T-cell (primary cell): ENCODE measurements at regions not wholly inside any gene's neighbourhood (a gene's known extent, or its start where the extent isn't known, plus 50 kb on each side); places are given as distances from the start of the nearest gene placed in this dataset.

ENCODE experiments used
- ATAC-seq, 4 experiments: fragments of 200-7000 bp in 3 of 4; fragments of 150-1000 bp in 1 of 4; cut with Tn5 transposase; replicated peaks in 1 of 4; 1 replicate in 3 of 4; 2 replicates in 1 of 4; pipeline ENCODE4 v1.10.0; 2021; ENCODE audit warnings: moderate library complexity in 3 of 4, mild to moderate bottlenecking in 2 of 4, moderate number of reproducible peaks in 1 of 4
- CTCF ChIA-PET, 2 donors: fragments of 300-600 bp; sonication (Branson Sonifier 250); formaldehyde crosslinking; loops; one replicate each; lab custom pipeline; 2022; ENCODE audit warnings: antibody characterized with exemption in 2 of 2; lab: Charles Lee
- POLR2A ChIA-PET, 2 donors: fragments of 300-600 bp; sonication (Branson Sonifier 250); formaldehyde crosslinking; loops; one replicate each; lab custom pipeline; 2022; ENCODE audit warnings: antibody characterized with exemption in 2 of 2; lab: Charles Lee
- DNase-seq, 35 experiments: peaks; one replicate each; pipeline versions ENCODE4 v3.0.0 to v3.0.0-alpha.2; 2013 to 2023
- H3K27ac ChIP-seq: one replicate; pipeline ENCODE4 v1.5.1; 2013; ENCODE audit warnings: low read length
- H3K27me3 ChIP-seq, 2 experiments: replicated peaks in 1 of 2; 1 replicate in 1 of 2; 2 replicates in 1 of 2; pipeline versions ENCODE4 v1.6.1 to v1.7.0; 2013; ENCODE audit warnings: low read length in 1 of 2, mixed read lengths in 1 of 2; ENCODE audit not compliant: control insufficient read depth in 2 of 2, insufficient read depth in 2 of 2; ENCODE audit errors: extremely low read depth in 1 of 2
- H3K36me3 ChIP-seq, 2 donors: 1 replicate in 1 of 2; 2 replicates in 1 of 2; pipeline versions ENCODE4 v1.6.1 to v1.7.0; 2013; ENCODE audit warnings: low read length in 1 of 2; ENCODE audit not compliant: control insufficient read depth in 2 of 2, insufficient read depth in 1 of 2; ENCODE audit errors: extremely low read depth in 1 of 2
- H3K4me1 ChIP-seq, 2 experiments: 1 replicate in 1 of 2; 2 replicates in 1 of 2; pipeline versions ENCODE4 v1.6.1 to v1.7.0; 2013; ENCODE audit warnings: low read length in 2 of 2, mixed read lengths in 1 of 2; ENCODE audit not compliant: insufficient read depth in 2 of 2, control insufficient read depth in 1 of 2; ENCODE audit errors: extremely low read depth in 1 of 2
- H3K4me3 ChIP-seq, 2 donors: 1 replicate in 1 of 2; 2 replicates in 1 of 2; pipeline versions ENCODE4 v1.5.1 to v1.7.0; 2013; ENCODE audit warnings: mild to moderate bottlenecking in 2 of 2, low read length in 1 of 2, moderate library complexity in 1 of 2; ENCODE audit not compliant: control insufficient read depth in 1 of 2; ENCODE audit errors: extremely low read depth in 1 of 2
- H3K9me3 ChIP-seq: 2 replicates; pipeline ENCODE4 v1.7.0; 2013
- H3K27ac Mint-ChIP-seq, 2 donors: one replicate each; pipeline ENCODE4 v1.8.0; 2020 to 2021; ENCODE audit warnings: mild to moderate bottlenecking in 2 of 2, mixed read lengths in 2 of 2
- H3K27me3 Mint-ChIP-seq, 2 donors: one replicate each; pipeline ENCODE4 v1.8.0; 2021 to 2022; ENCODE audit warnings: mixed read lengths in 2 of 2
- H3K36me3 Mint-ChIP-seq: one replicate; pipeline ENCODE4 v1.8.0; 2021; ENCODE audit warnings: mixed read lengths
- H3K4me1 Mint-ChIP-seq, 3 donors: one replicate each; pipeline ENCODE4 v1.8.0; 2020 to 2022; ENCODE audit warnings: mixed read lengths in 3 of 3, mild to moderate bottlenecking in 1 of 3
- H3K4me3 Mint-ChIP-seq, 3 donors: one replicate each; pipeline ENCODE4 v1.8.0; 2020 to 2022; ENCODE audit warnings: mild to moderate bottlenecking in 3 of 3, mixed read lengths in 3 of 3, moderate library complexity in 3 of 3
- H3K9me3 Mint-ChIP-seq, 3 donors: one replicate each; pipeline ENCODE4 v1.8.0; 2020 to 2022; ENCODE audit warnings: mixed read lengths in 3 of 3
- WGBS: methylation state at CpG from one replicate; pipeline ENCODE4 v1.1.5; 2013; ENCODE audit warnings: missing lambda C conversion rate; ENCODE audit not compliant: insufficient coverage; 5-methylcytosine and 5-hydroxymethylcytosine counted together

DNA sequence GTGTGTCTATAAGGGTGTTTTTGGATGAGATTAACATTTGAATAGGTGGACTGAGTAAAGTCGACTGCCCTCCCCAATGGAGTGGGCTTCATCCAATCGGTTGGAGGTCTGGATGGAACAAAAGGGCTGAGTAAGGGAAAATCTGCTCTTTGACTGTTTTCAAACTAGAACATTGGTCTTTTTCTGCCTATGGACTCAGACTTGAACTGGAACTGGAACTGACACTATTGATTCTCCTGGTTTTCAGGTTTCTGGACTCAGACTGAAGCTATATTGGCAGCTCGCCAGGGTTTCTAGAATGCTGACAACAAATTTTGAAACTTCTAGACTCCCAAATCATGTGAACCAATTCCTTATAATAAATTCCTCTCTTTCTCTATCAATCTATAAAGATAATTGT, 498.9 kb upstream of the EPHA7 start:
- no peaks in the 10 kb centered on the region for H3K4me1 ChIP-seq
- H3K27ac ChIP-seq: no peak overlapping the region
- DNase-seq: no peak
- Mint-ChIP-seq H3K4me1 (no peaks in the 10 kb centered on the region), H3K36me3 (no peaks in the 10 kb centered on the region), H3K4me3 (no peak overlapping the region), H3K9me3 (peaks cover 5 to 15% (median 13%) of the 10 kb centered on the region in 3 donors), H3K27ac (no peak overlapping the region), H3K27me3 (no peaks in the 10 kb centered on the region)
- no peak overlapping the region for H3K4me3 ChIP-seq
- ATAC-seq: no peak
- H3K27me3 ChIP-seq: no peaks in the 10 kb centered on the region
- H3K36me3 ChIP-seq: no peaks in the 10 kb centered on the region
- H3K9me3 ChIP-seq: no peaks in the 10 kb centered on the region
- POLR2A ChIA-PET: no interaction called here
- CTCF ChIA-PET: no interaction called here
- WGBS: 80% methylated on average over 1 of the region's 3 CpGs

- Mint-ChIP-seq H3K27ac (no peak overlapping the region), H3K4me1 (no peaks in the 10 kb centered on the region), H3K9me3 (peaks cover 11 to 22% (median 16%) of the 10 kb centered on the region in 3 donors), H3K36me3 (no peaks in the 10 kb centered on the region), H3K27me3 (no peaks in the 10 kb centered on the region), H3K4me3 (no peak overlapping the region)
- CTCF ChIA-PET: interaction anchor here in 1 of 2 donors (0.6 kb wide), 1 partner anchor 63 kb away, joined by 6 read pairs; no protein-coding TSS in a partner anchor
- Histone ChIP-seq H3K27me3 (no peaks in the 10 kb centered on the region), H3K9me3 (no peaks in the 10 kb centered on the region), H3K27ac (no peak overlapping the region), H3K4me1 (no peaks in the 10 kb centered on the region), H3K36me3 (no peaks in the 10 kb centered on the region), H3K4me3 (no peak overlapping the region)
- no CpG with 5 or more reads among the region's 1 CpG for WGBS
- DNase-seq (no peak), ATAC-seq (no peak)
- POLR2A ChIA-PET: no interaction called here
Observed at GRCh38 chr6:93917216-93917615, 497.9 kb upstream of the EPHA7 start.

DNA sequence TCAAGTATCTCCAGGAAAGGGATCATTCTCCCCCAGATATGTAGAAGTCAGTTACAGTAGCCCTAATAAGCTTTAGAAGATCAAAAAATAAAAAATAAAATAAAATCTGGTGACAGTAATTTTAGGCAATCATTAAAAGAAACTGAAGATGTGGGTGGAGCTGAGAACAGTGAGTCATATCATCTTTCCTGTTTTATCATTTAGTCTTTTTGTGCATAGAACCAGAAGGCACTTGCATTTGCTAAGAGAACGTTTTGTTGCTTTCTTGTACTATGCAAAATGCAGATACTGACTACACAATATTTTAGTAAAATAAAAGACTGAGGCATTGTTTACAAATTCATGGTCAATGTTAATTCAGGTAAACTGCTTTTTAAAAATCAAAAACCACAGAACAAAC, 497.4 kb upstream of the EPHA7 start:
- Mint-ChIP-seq H3K4me1 (no peaks in the 10 kb centered on the region), H3K9me3 (peaks cover 14 to 24% (median 19%) of the 10 kb centered on the region in 3 donors), H3K36me3 (no peaks in the 10 kb centered on the region), H3K4me3 (no peak overlapping the region), H3K27ac (no peak overlapping the region), H3K27me3 (no peaks in the 10 kb centered on the region)
- Histone ChIP-seq H3K36me3 (no peaks in the 10 kb centered on the region), H3K4me3 (no peak overlapping the region), H3K27me3 (no peaks in the 10 kb centered on the region), H3K27ac (no peak overlapping the region), H3K4me1 (no peaks in the 10 kb centered on the region), H3K9me3 (no peaks in the 10 kb centered on the region)
- ChIA-PET POLR2A (no interaction called here), CTCF (no interaction called here)
- DNase-seq: no peak
- no CpG with 5 or more reads among the region's 1 CpG for WGBS
- no peak for ATAC-seq

DNA sequence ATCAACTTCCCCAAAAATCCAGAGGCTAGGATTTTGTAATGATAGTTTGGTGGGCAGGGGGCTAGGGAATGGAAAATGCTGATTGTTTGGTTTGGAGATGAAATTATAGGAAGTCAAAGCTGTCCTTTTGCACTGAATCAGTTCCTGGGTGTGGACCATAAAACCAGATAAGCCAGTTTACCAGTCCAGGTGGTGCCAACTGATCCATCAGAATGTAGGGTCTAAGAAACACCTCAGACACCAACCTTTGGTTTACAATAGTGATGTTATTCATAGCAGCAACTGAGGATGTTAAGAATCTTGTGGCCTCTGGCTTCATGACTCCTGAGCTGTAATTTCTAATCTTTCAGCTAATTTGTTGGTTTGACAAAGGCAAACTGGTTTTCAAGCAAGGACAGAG, 496.6 kb upstream of the EPHA7 start:
- H3K27me3 ChIP-seq: no peaks in the 10 kb centered on the region
- no peak overlapping the region for H3K27ac ChIP-seq
- no peaks in the 10 kb centered on the region for H3K4me1 ChIP-seq
- no peak overlapping the region for H3K4me3 ChIP-seq
- no peaks in the 10 kb centered on the region for H3K36me3 ChIP-seq
- ChIA-PET POLR2A (no interaction called here), CTCF (no interaction called here)
- no peaks in the 10 kb centered on the region for H3K9me3 ChIP-seq
- Mint-ChIP-seq H3K27ac (no peak overlapping the region), H3K4me1 (no peaks in the 10 kb centered on the region), H3K36me3 (no peaks in the 10 kb centered on the region), H3K27me3 (no peaks in the 10 kb centered on the region), H3K4me3 (no peak overlapping the region), H3K9me3 (peaks cover 14 to 24% (median 22%) of the 10 kb centered on the region in 3 donors)
- ATAC-seq: no peak
- no peak for DNase-seq

- 100% methylated on average over 4 of the region's 5 CpGs for WGBS
- H3K9me3 ChIP-seq: no peaks in the 10 kb centered on the region
- Mint-ChIP-seq H3K27ac (no peak overlapping the region), H3K36me3 (no peaks in the 10 kb centered on the region), H3K4me3 (no peak overlapping the region), H3K9me3 (peaks cover 8 to 14% (median 8%) of the 10 kb centered on the region in 3 donors), H3K4me1 (no peaks in the 10 kb centered on the region), H3K27me3 (no peaks in the 10 kb centered on the region)
- no peaks in the 10 kb centered on the region for H3K4me1 ChIP-seq
- H3K27ac ChIP-seq: no peak overlapping the region
- ChIA-PET POLR2A (no interaction called here), CTCF (no interaction called here)
- DNase-seq (no peak), ATAC-seq (no peak)
- no peak overlapping the region for H3K4me3 ChIP-seq
- no peaks in the 10 kb centered on the region for H3K36me3 ChIP-seq
- H3K27me3 ChIP-seq: no peaks in the 10 kb centered on the region
Observed at GRCh38 chr6:93902517-93902916, 483.2 kb upstream of the EPHA7 start.

DNA sequence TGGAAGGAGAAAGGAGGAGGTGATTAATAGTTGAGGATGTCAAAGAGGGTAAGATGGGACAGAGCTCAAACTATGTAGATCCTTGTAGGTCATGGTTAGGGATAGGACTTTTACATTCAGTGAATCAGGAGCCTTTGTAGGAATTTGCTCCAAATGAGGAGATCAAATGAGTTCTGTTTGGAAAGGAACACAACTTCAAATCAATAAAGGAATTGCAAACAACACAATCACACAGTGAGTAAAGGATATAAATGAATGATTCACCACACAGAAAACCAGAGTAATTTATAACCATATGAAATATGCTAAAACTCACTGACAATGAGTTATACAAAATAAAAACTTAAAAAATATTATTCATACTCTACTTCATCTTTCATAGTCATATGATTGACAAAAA, 480.8 kb upstream of the EPHA7 start:
- H3K4me1 ChIP-seq: no peaks in the 10 kb centered on the region
- Mint-ChIP-seq H3K9me3 (peaks cover 3 to 14% (median 11%) of the 10 kb centered on the region in 3 donors), H3K27me3 (no peaks in the 10 kb centered on the region), H3K27ac (no peak overlapping the region), H3K36me3 (no peaks in the 10 kb centered on the region), H3K4me1 (no peaks in the 10 kb centered on the region), H3K4me3 (no peak overlapping the region)
- H3K36me3 ChIP-seq: no peaks in the 10 kb centered on the region
- H3K27ac ChIP-seq: no peak overlapping the region
- DNase-seq (no peak), ATAC-seq (no peak)
- H3K4me3 ChIP-seq: no peak overlapping the region
- H3K27me3 ChIP-seq: no peaks in the 10 kb centered on the region
- no peaks in the 10 kb centered on the region for H3K9me3 ChIP-seq
- ChIA-PET POLR2A (no interaction called here), CTCF (no interaction called here)

- Mint-ChIP-seq H3K9me3 (peaks cover 11% of the 10 kb centered on the region in 3 donors), H3K27me3 (no peaks in the 10 kb centered on the region), H3K4me1 (no peaks in the 10 kb centered on the region), H3K4me3 (no peak overlapping the region), H3K36me3 (no peaks in the 10 kb centered on the region), H3K27ac (no peak overlapping the region)
- DNase-seq: no peak
- ChIA-PET POLR2A (no interaction called here), CTCF (no interaction called here)
- H3K4me3 ChIP-seq: no peak overlapping the region
- H3K9me3 ChIP-seq: no peaks in the 10 kb centered on the region
- no peak for ATAC-seq
- no peaks in the 10 kb centered on the region for H3K27me3 ChIP-seq
- H3K4me1 ChIP-seq: no peaks in the 10 kb centered on the region
- no peak overlapping the region for H3K27ac ChIP-seq
- WGBS: no CpG with 5 or more reads among the region's 1 CpG
- no peaks in the 10 kb centered on the region for H3K36me3 ChIP-seq
Observed at GRCh38 chr6:93896081-93896480, 476.7 kb upstream of the EPHA7 start.
